Astrocyte of the spinal cord (primary cell): ENCODE measurements at regions not wholly inside any gene's neighbourhood (a gene's known extent, or its start where the extent isn't known, plus 50 kb on each side); places are given as distances from the start of the nearest gene placed in this dataset.

Experiments
- DNase-seq: peaks from one replicate; pipeline ENCODE4 v3.0.0; 2011; ENCODE audit warnings: low read depth, low spot score
- H3K4me3 ChIP-seq: 2 replicates; pipeline ENCODE4 v1.5.1; 2011; ENCODE audit warnings: low read depth, mild to moderate bottlenecking, low read length, moderate library complexity
- in situ Hi-C: cut with HindIII; loops from 2 replicates; pipeline ENCODE4 v1.10.0; 2017; ENCODE audit warnings: low sequenced_read_pairs
- TF ChIP-seq, protein P1 (sequence below): IDR thresholded peaks from 2 replicates; pipeline ENCODE4 v1.5.1; 2012; ENCODE audit warnings: low read depth, mild to moderate bottlenecking, low read length, inconsistent platforms

DNA sequence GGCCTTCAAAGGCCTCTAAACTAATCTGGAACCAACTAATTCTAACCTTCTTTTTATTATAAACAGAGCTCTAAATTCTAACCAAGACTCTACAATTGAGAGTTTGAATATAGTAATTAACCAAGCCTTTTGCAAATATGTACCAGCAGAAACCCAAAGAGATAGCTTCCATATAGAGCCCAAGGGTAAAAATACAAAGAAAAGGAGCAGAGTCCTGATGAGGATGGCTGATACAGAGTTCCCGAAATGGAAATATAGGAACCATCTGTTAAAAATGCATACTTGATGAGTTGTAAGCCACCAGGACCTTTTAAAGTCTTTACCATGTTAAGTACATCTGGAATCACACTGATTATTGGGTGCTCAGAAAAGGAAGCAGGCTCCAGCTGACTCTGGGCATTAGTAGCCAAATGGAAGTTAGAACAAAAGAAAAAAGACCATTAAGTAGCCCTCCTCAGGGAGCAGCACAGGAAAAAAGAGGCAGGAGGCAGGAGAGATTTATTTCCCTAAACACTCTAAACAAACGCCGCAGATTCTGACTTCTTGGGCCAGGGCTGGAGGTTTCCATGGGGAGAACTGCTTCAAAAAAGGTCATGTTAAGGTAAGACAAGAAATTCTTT lies 463.1 kb upstream of the FAT3 start:
- no peak overlapping the region for H3K4me3 ChIP-seq
- in situ Hi-C loops, result no loop called here
- no peak for DNase-seq
- TF ChIP-seq, protein P1, sequence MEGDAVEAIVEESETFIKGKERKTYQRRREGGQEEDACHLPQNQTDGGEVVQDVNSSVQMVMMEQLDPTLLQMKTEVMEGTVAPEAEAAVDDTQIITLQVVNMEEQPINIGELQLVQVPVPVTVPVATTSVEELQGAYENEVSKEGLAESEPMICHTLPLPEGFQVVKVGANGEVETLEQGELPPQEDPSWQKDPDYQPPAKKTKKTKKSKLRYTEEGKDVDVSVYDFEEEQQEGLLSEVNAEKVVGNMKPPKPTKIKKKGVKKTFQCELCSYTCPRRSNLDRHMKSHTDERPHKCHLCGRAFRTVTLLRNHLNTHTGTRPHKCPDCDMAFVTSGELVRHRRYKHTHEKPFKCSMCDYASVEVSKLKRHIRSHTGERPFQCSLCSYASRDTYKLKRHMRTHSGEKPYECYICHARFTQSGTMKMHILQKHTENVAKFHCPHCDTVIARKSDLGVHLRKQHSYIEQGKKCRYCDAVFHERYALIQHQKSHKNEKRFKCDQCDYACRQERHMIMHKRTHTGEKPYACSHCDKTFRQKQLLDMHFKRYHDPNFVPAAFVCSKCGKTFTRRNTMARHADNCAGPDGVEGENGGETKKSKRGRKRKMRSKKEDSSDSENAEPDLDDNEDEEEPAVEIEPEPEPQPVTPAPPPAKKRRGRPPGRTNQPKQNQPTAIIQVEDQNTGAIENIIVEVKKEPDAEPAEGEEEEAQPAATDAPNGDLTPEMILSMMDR, result no peak

DNA sequence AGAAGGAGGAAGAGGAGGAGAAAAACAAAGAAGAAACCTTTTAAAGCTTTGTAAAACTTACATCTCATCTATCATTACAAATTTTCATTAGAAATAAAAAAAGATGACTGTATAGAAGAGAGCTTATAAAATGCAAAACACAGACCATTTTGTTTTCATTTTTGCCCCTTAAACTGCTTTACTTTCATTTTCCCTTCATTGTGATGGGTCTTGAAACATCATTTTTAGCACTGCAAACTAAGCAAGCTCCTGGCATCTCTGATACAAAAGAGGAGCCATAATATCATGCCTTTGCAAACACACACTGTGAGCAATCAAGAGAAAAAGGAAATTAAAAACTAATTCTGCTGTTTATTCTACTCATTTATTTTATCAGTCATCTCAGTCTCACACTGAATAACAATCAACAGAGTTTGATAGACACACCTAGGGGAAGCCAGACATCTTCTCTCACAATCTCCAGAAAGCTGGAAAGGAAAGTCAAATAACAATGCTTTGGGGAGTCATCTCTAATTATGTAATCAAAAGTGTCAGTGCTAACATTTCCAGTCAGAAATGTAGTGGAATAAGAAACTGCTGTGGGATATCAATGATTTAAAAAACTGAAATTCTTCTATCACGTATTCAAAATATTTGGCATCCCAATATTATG lies 467.7 kb upstream of the FAT3 start:
- in situ Hi-C loops, result no loop called here
- DNase-seq, result no peak
- no peak overlapping the region for H3K4me3 ChIP-seq
- TF ChIP-seq, protein P1, result no peak

DNA sequence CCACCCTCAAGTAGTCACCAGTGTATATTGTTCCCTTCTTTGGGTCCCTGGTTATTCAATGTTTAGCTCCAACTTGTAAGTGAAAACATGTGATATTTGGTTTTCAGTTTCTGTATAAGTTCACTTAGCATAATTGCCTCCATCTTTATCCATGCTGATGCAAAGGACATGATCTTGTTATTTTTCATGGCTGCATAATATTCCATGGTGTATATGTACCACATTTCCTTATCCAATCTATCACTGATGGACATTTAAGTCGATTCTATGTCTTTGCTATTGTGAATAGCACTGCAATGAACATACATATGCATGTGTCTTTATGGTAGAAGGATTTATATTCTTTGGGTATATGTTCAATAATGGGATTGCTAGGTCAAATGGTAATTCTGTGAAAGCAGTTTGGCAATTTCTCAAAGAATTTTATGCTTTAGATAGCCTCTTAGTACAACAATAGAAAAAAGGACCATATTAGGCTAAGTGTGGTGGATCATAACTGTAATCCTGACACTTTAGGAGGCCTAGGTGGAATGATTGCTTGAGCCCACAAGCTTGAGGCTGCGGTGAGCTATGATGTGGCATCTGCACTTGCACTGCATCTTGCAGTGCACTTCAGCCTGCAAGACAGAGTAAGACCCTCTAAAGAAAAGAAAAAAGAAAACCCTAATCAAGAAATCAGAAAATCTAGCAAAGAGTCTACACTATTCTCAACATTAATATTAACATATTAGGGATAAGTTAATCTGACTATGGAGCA lies 468.5 kb upstream of the FAT3 start:
- DNase-seq, result no peak
- TF ChIP-seq, protein P1, result no peak
- in situ Hi-C loops, result no loop called here
- H3K4me3 ChIP-seq, result no peak overlapping the region

DNA sequence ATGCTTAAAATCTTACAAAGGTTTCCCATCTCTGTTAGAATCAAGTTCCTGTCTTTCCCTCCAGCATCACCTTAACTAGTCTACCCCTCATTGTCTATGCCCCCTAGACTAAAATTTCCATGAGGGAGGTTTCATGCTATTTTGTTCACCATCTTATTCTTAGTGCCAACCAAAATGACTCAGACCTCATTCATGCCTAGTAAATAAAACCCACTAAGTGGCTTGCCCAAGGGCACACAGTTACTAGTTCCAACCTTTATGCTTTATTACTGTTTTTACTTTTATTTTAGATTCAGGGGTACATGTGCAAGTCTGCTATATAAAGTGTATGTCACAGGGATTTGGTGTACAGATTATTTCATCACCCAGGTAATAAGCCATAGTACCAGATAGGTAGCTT lies 469.1 kb upstream of the FAT3 start:
- TF ChIP-seq, protein P1, result no peak
- no peak for DNase-seq
- no peak overlapping the region for H3K4me3 ChIP-seq
- in situ Hi-C loops, result no loop called here

DNA sequence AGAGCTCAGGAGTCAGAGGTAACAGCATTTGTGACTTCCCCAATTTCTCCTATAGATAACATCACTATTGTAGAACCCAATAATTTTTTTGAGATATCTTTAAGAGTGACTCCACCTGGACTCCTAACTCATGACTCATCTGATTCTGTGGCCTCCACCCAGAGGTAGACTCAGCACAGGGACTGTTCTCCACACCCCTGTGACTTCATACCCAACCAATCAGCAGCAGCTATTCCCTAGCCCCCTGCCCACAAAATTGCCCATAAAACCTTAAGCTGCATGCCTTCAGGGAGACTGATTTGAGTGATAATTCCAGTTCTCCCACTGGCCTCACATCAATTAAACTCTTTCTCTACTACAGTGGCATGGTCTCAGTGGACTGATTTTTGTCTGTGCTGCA lies 475.4 kb upstream of the FAT3 start:
- in situ Hi-C loops, result no loop called here
- H3K4me3 ChIP-seq, result no peak overlapping the region
- no peak for DNase-seq
- TF ChIP-seq, protein P1, result no peak

DNA sequence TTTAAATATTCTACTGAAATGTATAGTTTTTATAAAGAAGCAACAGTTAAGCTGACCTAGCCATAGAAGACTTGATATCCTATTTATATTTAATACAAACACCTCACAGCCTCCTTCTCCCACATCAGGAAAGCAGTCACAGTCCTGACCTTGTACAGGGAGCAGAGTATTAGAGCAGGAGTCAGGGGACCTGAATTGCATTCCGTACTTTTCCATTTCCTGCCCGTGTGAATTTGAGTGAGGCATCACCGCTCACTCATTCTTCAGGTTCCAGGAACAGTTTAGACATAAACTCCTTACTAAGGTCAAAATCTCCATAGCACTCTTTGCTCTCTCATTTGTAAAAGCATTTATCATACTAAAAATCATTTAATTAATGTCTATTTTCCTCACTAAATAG lies 482.5 kb upstream of the FAT3 start:
- no peak overlapping the region for H3K4me3 ChIP-seq
- DNase-seq, result no peak
- TF ChIP-seq, protein P1, result no peak
- in situ Hi-C loops, result no loop called here
